MCF 10A (cell line): ENCODE measurements at regions not wholly inside any gene's neighbourhood (a gene's known extent, or its start where the extent isn't known, plus 50 kb on each side); places are given as distances from the start of the nearest gene placed in this dataset.

ENCODE experiments used
- BruUV-seq: library from RNA; stranded (reverse); fragments of 400-500 nt; replicated peaks from 2 replicates; lab custom pipeline; 2021; lab: Mats Ljungman, UMichigan
- CTCF ChIA-PET: fragments of 300-600 bp; sonication (Branson Sonifier 250); formaldehyde crosslinking; extraction: SDS; loops from one replicate; lab custom pipeline; 2021; ENCODE audit warnings: antibody characterized with exemption, inconsistent platforms; lab: Yijun Ruan, JAX
- POLR2A ChIA-PET: fragments of 300-600, 350-650 bp; sonication (Branson Sonifier 250); formaldehyde crosslinking; extraction: SDS; loops from one replicate; lab custom pipeline; 2020; ENCODE audit warnings: antibody characterized with exemption, inconsistent platforms; lab: Yijun Ruan, JAX
- DNase-seq: peaks from one replicate; pipeline ENCODE4 v3.0.0-alpha.2; 2018; ENCODE audit not compliant: unreplicated experiment
- H3K27ac Mint-ChIP-seq: one replicate; pipeline ENCODE4 v1.8.0; 2022; ENCODE audit warnings: mild to moderate bottlenecking, low read depth, mixed read lengths; ENCODE audit not compliant: unreplicated experiment
- H3K27me3 Mint-ChIP-seq: one replicate; pipeline ENCODE4 v1.8.0; 2022; ENCODE audit warnings: mixed read lengths; ENCODE audit not compliant: insufficient read depth, unreplicated experiment
- H3K36me3 Mint-ChIP-seq: one replicate; pipeline ENCODE4 v1.8.0; 2022; ENCODE audit warnings: mild to moderate bottlenecking, moderate library complexity, mixed read lengths; ENCODE audit not compliant: insufficient read depth, unreplicated experiment
- H3K4me1 Mint-ChIP-seq: one replicate; pipeline ENCODE4 v1.8.0; 2022; ENCODE audit warnings: mixed read lengths; ENCODE audit not compliant: insufficient read depth, unreplicated experiment
- H3K4me3 Mint-ChIP-seq: one replicate; pipeline ENCODE4 v1.8.0; 2022; ENCODE audit warnings: mild to moderate bottlenecking, moderate library complexity, mixed read lengths; ENCODE audit not compliant: unreplicated experiment
- H3K9me3 Mint-ChIP-seq: one replicate; pipeline ENCODE4 v1.8.0; 2022; ENCODE audit warnings: mixed read lengths; ENCODE audit not compliant: unreplicated experiment
- intact Hi-C: fragments of 100-400 bp; cut with micrococcal nuclease; formaldehyde crosslinking; loops from 2 replicates; pipeline ENCODE4 v1.14.1; 2022
- TF ChIP-seq, protein P1 (sequence below): fragments of 200-600 bp; IDR thresholded peaks from one replicate; pipeline ENCODE4 v1.8.0; 2022; ENCODE audit warnings: antibody characterized with exemption, mild to moderate bottlenecking; ENCODE audit not compliant: unreplicated experiment

DNA sequence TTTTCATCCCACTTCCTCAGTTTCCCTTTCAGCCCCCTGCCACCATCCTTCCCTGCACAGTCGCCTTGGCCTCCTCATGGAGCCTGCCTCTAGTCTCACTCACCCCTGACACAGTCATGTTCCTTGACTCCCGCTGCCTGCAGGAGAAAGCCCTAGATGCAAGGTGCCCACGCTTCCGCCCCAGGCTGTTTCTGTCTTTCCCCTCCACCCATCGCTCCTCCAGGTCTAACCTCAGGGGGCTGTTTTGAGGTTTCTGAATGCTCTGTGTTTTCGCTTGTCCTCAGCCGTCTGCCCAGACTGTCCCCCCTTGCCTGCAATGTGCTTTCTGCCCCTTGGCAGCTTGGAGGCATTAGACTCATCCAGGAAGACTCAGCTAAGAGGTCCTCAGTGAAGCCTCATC is 89.9 kb downstream of the EMX2 start:
- ChIA-PET POLR2A (no interaction called here), CTCF (no interaction called here)
- H3K9me3 Mint-ChIP-seq: no peaks in the 10 kb centered on the region
- H3K4me1 Mint-ChIP-seq: no peaks in the 10 kb centered on the region
- TF ChIP-seq, protein P1, sequence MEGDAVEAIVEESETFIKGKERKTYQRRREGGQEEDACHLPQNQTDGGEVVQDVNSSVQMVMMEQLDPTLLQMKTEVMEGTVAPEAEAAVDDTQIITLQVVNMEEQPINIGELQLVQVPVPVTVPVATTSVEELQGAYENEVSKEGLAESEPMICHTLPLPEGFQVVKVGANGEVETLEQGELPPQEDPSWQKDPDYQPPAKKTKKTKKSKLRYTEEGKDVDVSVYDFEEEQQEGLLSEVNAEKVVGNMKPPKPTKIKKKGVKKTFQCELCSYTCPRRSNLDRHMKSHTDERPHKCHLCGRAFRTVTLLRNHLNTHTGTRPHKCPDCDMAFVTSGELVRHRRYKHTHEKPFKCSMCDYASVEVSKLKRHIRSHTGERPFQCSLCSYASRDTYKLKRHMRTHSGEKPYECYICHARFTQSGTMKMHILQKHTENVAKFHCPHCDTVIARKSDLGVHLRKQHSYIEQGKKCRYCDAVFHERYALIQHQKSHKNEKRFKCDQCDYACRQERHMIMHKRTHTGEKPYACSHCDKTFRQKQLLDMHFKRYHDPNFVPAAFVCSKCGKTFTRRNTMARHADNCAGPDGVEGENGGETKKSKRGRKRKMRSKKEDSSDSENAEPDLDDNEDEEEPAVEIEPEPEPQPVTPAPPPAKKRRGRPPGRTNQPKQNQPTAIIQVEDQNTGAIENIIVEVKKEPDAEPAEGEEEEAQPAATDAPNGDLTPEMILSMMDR: no peak
- H3K36me3 Mint-ChIP-seq: no peaks in the 10 kb centered on the region
- intact Hi-C loops: no loop called here
- DNase-seq: no peak
- no peak overlapping the region for H3K4me3 Mint-ChIP-seq
- no peak overlapping the region for H3K27ac Mint-ChIP-seq
- no TSS peak for BruUV-seq
- H3K27me3 Mint-ChIP-seq: no peaks in the 10 kb centered on the region

DNA sequence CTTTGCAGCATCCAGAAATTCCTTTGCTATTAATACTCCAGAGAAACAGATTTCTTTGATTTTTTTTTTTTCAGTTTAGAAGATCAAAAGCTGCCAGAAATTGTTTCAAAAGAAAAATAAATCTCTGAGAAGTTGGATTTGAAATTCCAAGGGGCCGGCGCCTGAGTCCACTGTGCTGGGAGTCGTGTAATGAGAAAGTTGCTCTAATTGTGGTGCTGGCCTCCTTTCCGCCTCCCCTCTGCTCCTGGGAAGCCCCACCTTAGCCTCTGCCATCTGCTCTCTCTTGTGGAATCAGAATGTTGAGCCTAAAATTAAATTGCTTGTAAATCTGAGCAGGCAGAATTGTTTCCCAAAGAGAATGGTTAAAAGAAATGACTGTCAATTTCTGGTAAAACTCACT is 93.3 kb downstream of the EMX2 start:
- Mint-ChIP-seq H3K4me1 (no peaks in the 10 kb centered on the region), H3K27me3 (peaks cover 17% of the 10 kb centered on the region), H3K9me3 (no peaks in the 10 kb centered on the region), H3K4me3 (no peak overlapping the region), H3K27ac (no peak overlapping the region), H3K36me3 (no peaks in the 10 kb centered on the region)
- no peak for DNase-seq
- intact Hi-C loops: no loop called here
- TF ChIP-seq, protein P1: no peak
- ChIA-PET POLR2A (interaction anchor here (0.6 kb wide), 1 partner anchor 70 kb away, joined by 3 read pairs; no protein-coding TSS in a partner anchor), CTCF (no interaction called here)
- no TSS peak for BruUV-seq

DNA sequence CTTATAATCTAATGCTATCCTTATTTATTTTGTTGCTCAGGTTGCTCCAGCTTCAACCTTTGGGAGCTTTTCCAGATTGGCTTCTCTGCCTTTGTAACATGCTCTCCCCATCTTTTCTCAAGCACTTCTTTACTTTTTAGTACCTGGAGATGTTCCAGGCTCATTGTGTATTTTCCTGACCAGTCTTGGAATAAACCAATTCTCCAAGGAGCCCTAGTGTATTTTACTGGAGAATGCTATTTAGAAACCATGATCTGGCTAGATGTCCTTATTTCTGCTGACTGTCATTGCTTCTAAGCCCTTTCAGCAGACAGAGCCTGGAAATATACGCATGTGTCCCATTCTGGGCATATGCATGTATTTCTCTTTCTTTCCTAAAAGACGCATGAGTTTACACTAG is 95.7 kb downstream of the EMX2 start:
- intact Hi-C loops: no loop called here
- Mint-ChIP-seq H3K4me1 (no peaks in the 10 kb centered on the region), H3K36me3 (no peaks in the 10 kb centered on the region), H3K4me3 (no peak overlapping the region), H3K27ac (no peak overlapping the region), H3K9me3 (no peaks in the 10 kb centered on the region), H3K27me3 (peaks cover 17% of the 10 kb centered on the region)
- no TSS peak for BruUV-seq
- DNase-seq: no peak
- CTCF ChIA-PET: no interaction called here
- POLR2A ChIA-PET: no interaction called here
- TF ChIP-seq, protein P1: no peak

DNA sequence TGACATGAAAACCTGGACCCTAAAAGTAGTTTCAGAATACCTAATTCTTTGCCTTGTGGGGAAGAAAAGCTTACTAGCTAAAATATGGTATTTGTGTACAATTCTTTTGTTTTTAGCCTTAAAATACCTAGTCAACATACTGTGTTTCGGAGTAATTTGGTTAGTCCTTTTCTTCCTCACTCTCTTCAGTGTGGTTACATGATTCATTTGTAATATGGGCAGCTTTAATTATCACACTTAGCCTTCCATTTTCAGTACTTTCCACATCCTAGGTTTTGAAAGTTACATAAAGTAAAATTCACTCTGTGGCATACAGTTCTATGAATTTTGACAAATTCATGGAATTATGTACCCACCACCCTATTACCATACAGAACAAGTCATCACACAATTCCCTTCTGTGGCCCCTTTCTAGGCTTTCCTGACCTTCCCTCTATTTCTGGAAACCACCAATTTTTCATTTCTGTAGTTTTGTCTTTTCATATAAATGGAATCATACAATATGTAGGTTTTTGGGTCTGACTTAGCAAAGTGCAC is 96.2 kb downstream of the EMX2 start:
- no peak overlapping the region for H3K27ac Mint-ChIP-seq
- no peaks in the 10 kb centered on the region for H3K36me3 Mint-ChIP-seq
- H3K4me1 Mint-ChIP-seq: no peaks in the 10 kb centered on the region
- H3K27me3 Mint-ChIP-seq: peaks cover 17% of the 10 kb centered on the region
- no TSS peak for BruUV-seq
- ChIA-PET CTCF (interaction anchor here (0.7 kb wide), 1 partner anchor 10 kb away, joined by 4 read pairs; no protein-coding TSS in a partner anchor), POLR2A (interaction anchor here (1.2 kb wide), 1 partner anchor 12 kb away, joined by 3 read pairs; no protein-coding TSS in a partner anchor)
- no peaks in the 10 kb centered on the region for H3K9me3 Mint-ChIP-seq
- intact Hi-C loops: no loop called here
- TF ChIP-seq, protein P1: no peak
- no peak overlapping the region for H3K4me3 Mint-ChIP-seq
- DNase-seq: no peak
